D721Med (cell line): ENCODE measurements at regions not wholly inside any gene's neighbourhood (a gene's known extent, or its start where the extent isn't known, plus 50 kb on each side); places are given as distances from the start of the nearest gene placed in this dataset.
A peak's percentile ranks its signal among the peaks of the same experiment; 100 is the strongest.

Experiments used
- DNase-seq: peaks from one replicate; pipeline ENCODE4 v3.0.0; 2011; ENCODE audit warnings: low spot score; ENCODE audit not compliant: insufficient read length
- FAIRE-seq: peaks from 2 replicates; lab custom pipeline; 2011; peaks lifted over from hg19 to GRCh38; lab: Jason Lieb, UNC
- TF ChIP-seq, protein P1 (sequence below): IDR thresholded peaks from 2 replicates; pipeline ENCODE4 v1.5.1; 2012; ENCODE audit warnings: mild to moderate bottlenecking, control low read depth; ENCODE audit not compliant: insufficient read depth; ENCODE audit errors: missing control alignments

DNA sequence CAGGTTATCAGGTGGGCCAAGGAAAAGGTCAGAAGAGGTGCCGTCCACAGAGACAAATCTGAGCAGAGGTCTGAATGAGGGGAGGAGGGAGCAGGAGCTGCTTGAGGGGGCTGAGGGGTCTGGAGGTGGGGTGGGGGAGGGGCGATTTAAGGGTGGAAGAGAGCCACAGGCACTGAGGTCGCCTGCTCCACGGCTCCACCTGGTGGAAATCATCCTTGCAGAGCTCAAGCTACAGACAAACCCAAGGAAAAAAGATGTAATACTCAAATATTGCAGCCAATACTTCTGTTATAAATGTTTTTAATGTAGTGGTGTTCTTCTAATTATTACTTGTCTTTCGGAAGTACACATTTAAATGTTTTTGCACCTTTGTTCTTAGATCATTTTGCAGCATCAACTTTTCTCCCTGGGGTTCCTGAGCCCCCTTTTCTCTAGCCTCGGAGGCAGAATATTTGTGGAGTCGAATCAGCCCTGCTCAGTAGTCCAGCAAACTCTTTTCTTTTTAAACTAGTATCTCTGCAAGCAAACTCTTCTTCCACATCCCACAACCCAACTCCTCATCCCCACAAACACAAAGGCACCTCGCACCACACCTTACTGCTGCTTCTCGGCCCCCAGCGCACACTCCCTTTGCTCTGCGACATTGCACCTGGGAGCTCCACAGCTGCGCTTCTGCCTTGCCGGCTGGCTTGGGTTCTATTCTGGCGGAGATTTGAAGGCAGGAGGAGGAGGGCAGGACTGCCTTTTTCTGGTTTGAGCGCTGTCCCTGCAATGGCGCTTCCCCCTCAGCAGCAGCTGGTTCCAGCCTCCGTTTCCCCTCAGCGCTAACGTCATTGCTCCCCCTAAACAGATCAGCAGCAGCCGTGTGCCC is 51.0 kb upstream of the TFAP2A start:
- DNase-seq = no peak
- TF ChIP-seq, protein P1, sequence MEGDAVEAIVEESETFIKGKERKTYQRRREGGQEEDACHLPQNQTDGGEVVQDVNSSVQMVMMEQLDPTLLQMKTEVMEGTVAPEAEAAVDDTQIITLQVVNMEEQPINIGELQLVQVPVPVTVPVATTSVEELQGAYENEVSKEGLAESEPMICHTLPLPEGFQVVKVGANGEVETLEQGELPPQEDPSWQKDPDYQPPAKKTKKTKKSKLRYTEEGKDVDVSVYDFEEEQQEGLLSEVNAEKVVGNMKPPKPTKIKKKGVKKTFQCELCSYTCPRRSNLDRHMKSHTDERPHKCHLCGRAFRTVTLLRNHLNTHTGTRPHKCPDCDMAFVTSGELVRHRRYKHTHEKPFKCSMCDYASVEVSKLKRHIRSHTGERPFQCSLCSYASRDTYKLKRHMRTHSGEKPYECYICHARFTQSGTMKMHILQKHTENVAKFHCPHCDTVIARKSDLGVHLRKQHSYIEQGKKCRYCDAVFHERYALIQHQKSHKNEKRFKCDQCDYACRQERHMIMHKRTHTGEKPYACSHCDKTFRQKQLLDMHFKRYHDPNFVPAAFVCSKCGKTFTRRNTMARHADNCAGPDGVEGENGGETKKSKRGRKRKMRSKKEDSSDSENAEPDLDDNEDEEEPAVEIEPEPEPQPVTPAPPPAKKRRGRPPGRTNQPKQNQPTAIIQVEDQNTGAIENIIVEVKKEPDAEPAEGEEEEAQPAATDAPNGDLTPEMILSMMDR = peak; percentile 31
- FAIRE-seq = no peak
